ENCODE measurements at regions not wholly inside any gene's neighbourhood (a gene's known extent, or its start where the extent isn't known, plus 50 kb on each side); places are given as distances from the start of the nearest gene placed in this dataset.

DNA sequence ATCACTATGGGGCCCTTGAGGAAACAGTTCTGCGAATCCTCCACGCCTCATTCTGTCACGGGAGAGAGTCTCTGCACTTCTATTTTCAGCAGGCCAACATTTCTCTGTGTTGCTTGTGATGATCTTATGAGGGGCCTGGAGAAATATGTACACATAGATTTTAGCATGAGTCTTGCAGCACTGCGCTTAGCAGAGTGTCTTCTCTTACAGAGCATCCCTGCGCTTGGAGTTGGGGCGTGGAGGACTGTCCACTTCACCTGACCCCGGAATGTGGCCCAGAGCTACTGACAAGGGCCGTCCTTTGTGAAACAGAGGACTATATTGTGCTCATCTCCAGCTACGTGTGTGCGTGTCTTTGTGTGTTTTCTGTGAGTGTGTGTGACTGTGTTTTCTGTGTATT lies 428.2 kb upstream of the IRX4 start:
- Histone ChIP-seq H3K27ac (no peak overlapping the region), H3K4me1 (no peaks in the 10 kb centered on the region), H3K36me3 (no peaks in the 10 kb centered on the region), H3K27me3 (no peaks in the 10 kb centered on the region), H3K4me3 (no peak overlapping the region), H3K9me3 (peaks cover 0 to 6% (median 2%) of the 10 kb centered on the region in 4 donors)
- ATAC-seq (ENCODE audit: low FRiP score in 2 of 2): no peak
- 83 to 91% methylated on average over 10 of the region's 10 CpGs for WGBS, 2 donors
- TF ChIP-seq POLR2AphosphoS5 (IDR thresholded peaks at IDR 0.05) (no peak), POLR2A (IDR thresholded peaks at IDR 0.05) (no peak), EP300 (IDR thresholded peaks at IDR 0.05) (no peak)
- TF ChIP-seq, protein P1, sequence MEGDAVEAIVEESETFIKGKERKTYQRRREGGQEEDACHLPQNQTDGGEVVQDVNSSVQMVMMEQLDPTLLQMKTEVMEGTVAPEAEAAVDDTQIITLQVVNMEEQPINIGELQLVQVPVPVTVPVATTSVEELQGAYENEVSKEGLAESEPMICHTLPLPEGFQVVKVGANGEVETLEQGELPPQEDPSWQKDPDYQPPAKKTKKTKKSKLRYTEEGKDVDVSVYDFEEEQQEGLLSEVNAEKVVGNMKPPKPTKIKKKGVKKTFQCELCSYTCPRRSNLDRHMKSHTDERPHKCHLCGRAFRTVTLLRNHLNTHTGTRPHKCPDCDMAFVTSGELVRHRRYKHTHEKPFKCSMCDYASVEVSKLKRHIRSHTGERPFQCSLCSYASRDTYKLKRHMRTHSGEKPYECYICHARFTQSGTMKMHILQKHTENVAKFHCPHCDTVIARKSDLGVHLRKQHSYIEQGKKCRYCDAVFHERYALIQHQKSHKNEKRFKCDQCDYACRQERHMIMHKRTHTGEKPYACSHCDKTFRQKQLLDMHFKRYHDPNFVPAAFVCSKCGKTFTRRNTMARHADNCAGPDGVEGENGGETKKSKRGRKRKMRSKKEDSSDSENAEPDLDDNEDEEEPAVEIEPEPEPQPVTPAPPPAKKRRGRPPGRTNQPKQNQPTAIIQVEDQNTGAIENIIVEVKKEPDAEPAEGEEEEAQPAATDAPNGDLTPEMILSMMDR (IDR thresholded peaks at IDR 0.05): no peak
- no peak for DNase-seq

DNA sequence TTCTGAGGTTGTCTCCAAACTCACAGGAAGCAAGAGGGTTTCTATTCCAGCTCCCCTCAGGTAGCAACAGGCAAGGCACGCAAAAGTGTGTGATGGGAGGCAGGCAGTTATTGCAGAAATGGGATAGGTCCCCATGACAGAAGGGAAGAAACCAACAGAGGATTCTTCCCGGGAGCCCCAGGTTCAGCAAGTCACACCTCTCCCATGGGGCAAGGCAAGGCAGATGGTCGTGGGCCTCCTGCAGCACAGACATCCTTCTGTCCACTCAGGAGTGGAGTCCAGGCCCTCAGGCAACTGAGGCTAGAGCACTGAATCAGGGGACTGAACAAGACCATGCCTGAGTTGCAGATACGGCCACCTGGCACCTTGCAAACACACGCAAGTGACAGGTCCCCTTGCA lies 424.9 kb upstream of the IRX4 start:
- no peak overlapping the region for H3K4me3 ChIP-seq
- 92 to 94% methylated on average over 3 to 5 of the region's 5 CpGs for WGBS, 2 donors
- no peaks in the 10 kb centered on the region for H3K27me3 ChIP-seq
- no peaks in the 10 kb centered on the region for H3K4me1 ChIP-seq
- no peak for ATAC-seq (ENCODE audit: low FRiP score in 2 of 2)
- no peak for TF ChIP-seq POLR2AphosphoS5 (IDR thresholded peaks at IDR 0.05)
- TF ChIP-seq EP300 (IDR thresholded peaks at IDR 0.05): no peak
- TF ChIP-seq POLR2A (IDR thresholded peaks at IDR 0.05): no peak
- TF ChIP-seq, protein P1 (IDR thresholded peaks at IDR 0.05): no peak
- no peak for DNase-seq
- no peaks in the 10 kb centered on the region for H3K36me3 ChIP-seq
- no peak overlapping the region for H3K27ac ChIP-seq
- H3K9me3 ChIP-seq: no peaks in the 10 kb centered on the region

DNA sequence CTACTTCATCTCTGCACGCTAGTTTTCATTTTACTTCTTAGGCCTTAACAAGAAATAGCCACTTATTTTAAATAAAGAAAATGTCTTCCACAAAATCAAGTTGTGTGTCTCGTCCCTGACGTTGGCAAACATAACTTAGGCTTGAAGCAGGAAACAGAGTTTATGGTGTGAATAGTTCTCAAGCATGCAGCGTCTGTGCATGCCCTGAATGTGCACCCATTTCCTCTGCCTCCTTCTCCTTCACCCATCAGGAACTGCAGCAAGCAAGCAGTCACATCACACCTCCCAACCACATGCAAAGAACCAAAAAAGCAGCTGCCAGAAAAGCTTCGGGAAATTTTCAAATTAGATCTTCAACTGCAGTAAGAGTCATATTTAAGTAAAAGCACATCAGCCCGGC lies 424.0 kb upstream of the IRX4 start:
- Histone ChIP-seq H3K9me3 (no peaks in the 10 kb centered on the region), H3K36me3 (no peaks in the 10 kb centered on the region), H3K27ac (no peak overlapping the region), H3K4me3 (no peak overlapping the region), H3K27me3 (no peaks in the 10 kb centered on the region), H3K4me1 (no peaks in the 10 kb centered on the region)
- no peak for DNase-seq
- TF ChIP-seq EP300 (IDR thresholded peaks at IDR 0.05) (no peak), POLR2A (IDR thresholded peaks at IDR 0.05) (no peak), POLR2AphosphoS5 (IDR thresholded peaks at IDR 0.05) (no peak)
- TF ChIP-seq, protein P1 (IDR thresholded peaks at IDR 0.05): no peak
- 64 to 67% methylated on average over 6 of the region's 6 CpGs for WGBS, 2 donors
- ATAC-seq (ENCODE audit: low FRiP score in 2 of 2): no peak

DNA sequence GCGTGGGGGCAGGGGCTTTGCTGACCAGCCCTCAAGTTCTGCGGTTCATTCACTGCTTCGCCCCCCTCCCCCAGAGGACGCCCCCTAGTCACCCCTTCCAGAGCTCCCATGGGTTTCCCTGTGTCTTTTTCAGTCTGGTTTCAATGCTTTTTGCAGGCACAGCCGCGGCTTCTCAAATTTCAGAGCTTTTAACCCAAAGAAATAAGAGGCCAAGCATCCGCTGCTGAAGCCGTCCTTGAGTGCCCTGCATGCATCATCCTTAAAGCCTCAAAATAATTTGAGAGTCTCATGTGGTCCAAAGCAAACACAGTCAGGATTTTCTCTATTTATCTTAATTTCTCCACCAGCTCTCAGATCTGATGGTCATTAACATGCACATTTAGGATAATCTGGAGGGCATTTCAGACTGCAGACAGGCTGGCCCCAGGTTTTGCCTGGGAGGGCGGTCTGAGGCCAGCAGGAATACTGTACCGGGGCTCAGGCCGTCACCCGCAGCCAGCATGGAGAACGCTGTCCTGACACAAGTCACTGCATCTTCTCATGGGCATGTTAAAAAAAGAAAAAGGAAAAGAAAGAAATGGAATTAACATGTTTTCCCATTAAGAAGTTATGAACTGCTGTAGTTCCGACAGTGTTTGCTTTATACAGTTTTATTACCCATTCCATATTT lies 420.8 kb upstream of the IRX4 start:
- H3K36me3 ChIP-seq: no peaks in the 10 kb centered on the region
- DNase-seq (no peak), ATAC-seq (ENCODE audit: low FRiP score in 2 of 2) (no peak)
- no peak overlapping the region for H3K27ac ChIP-seq
- 46 to 54% methylated on average over 13 to 14 of the region's 14 CpGs for WGBS, 2 donors
- TF ChIP-seq POLR2A (IDR thresholded peaks at IDR 0.05) (no peak), POLR2AphosphoS5 (IDR thresholded peaks at IDR 0.05) (no peak), EP300 (IDR thresholded peaks at IDR 0.05) (no peak)
- TF ChIP-seq, protein P1 (IDR thresholded peaks at IDR 0.05): no peak
- no peak overlapping the region for H3K4me3 ChIP-seq
- H3K27me3 ChIP-seq: no peaks in the 10 kb centered on the region
- no peaks in the 10 kb centered on the region for H3K4me1 ChIP-seq
- no peaks in the 10 kb centered on the region for H3K9me3 ChIP-seq

DNA sequence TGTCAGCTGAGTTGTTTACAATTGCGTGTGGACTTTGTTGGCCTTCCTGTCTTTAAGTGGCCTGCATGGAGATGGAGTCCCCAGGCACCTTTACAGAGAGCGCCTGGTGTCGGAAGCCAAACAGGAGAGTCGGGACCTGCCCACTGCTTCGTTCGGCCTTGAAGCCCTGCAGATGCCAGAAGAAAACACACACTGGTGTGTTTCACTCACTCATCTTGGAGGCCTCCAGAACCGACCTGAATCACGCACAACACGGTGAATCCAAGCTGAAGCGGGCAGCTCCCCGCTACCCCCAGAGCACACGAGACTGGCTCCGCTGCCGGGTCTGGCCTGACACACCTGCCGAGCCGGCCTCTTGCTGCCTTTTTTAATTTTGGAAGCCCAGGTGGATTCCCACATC lies 419.4 kb upstream of the IRX4 start:
- Histone ChIP-seq H3K27me3 (no peaks in the 10 kb centered on the region), H3K4me1 (no peaks in the 10 kb centered on the region), H3K36me3 (no peaks in the 10 kb centered on the region), H3K4me3 (no peak overlapping the region), H3K9me3 (no peaks in the 10 kb centered on the region), H3K27ac (no peak overlapping the region)
- DNase-seq: no peak
- TF ChIP-seq, protein P1 (IDR thresholded peaks at IDR 0.05): no peak
- TF ChIP-seq POLR2AphosphoS5 (IDR thresholded peaks at IDR 0.05) (no peak), EP300 (IDR thresholded peaks at IDR 0.05) (no peak), POLR2A (IDR thresholded peaks at IDR 0.05) (no peak)
- 82 to 85% methylated on average over 13 to 16 of the region's 16 CpGs for WGBS, 2 donors
- ATAC-seq (ENCODE audit: low FRiP score in 2 of 2): no peak
